ENCODE measurements at regions not wholly inside any gene's neighbourhood (a gene's known extent, or its start where the extent isn't known, plus 50 kb on each side); places are given as distances from the start of the nearest gene placed in this dataset.

DNA sequence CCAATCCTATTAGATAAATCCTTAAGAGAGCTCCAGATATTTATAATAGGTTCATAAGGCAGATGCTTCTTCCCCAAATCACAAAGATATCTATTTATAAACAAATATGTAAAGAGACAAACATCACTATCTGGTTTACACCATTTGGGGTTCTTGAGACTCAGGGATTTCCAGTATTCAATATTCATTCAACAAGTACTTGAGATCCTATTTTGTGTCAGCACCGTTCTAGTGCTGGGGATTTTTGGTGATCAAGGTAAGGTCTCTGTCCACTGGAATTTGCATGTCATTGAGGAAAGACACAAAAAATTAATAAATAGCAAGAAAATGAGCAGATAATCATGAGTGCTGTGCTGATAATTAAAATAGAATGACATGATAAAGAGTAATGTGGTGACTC, 222.7 kb upstream of the FOXN3 start:
- Histone ChIP-seq H3K36me3 (replicated peaks in 1 of 2; ENCODE audit: control insufficient read depth in 1 of 2, insufficient read depth in 2 of 2, low read length in 2 of 2) (no peaks in the 10 kb centered on the region), H3K4me3 (replicated peaks in 1 of 3; ENCODE audit: low read depth in 2 of 3, low read length in 3 of 3) (no peak overlapping the region), H4K20me1 (ENCODE audit: insufficient read depth, low read length) (no peaks in the 10 kb centered on the region), H3K4me1 (ENCODE audit: control insufficient read depth in 1 of 2, insufficient read depth in 2 of 2, low read length in 2 of 2) (no peaks in the 10 kb centered on the region), H3K4me2 (replicated peaks; ENCODE audit: extremely low read depth, low read length, poor library complexity, severe bottlenecking) (no peak overlapping the region), H3K27ac (ENCODE audit: low read depth in 1 of 2, low read length in 2 of 2) (no peak overlapping the region), H3K27me3 (ENCODE audit: control insufficient read depth in 2 of 2, insufficient read depth in 2 of 2, low read length in 2 of 2) (no peaks in the 10 kb centered on the region), H3K9ac (ENCODE audit: insufficient read depth, low read length, poor library complexity, severe bottlenecking) (no peak overlapping the region), H3K79me2 (ENCODE audit: insufficient read depth, low read length) (no peaks in the 10 kb centered on the region), H2AFZ (ENCODE audit: insufficient read depth, low read depth, low read length, poor library complexity, severe bottlenecking) (no peak overlapping the region), H3K9me3 (replicated peaks in 1 of 2; ENCODE audit: control insufficient read depth in 1 of 2, insufficient read depth in 1 of 2, low read length in 2 of 2) (no peaks in the 10 kb centered on the region)
- no peak overlapping the region for H3K27ac Mint-ChIP-seq
- DNase-seq = no peak
- intact Hi-C loops (cut with micrococcal nuclease) = no loop called here
- WGBS (ENCODE audit: insufficient coverage) = no CpG with 5 or more reads among the region's 1 CpG
- peaks cover 1 to 3% (median 2%) of the 10 kb centered on the region in 3 donors for H3K27me3 Mint-ChIP-seq (ENCODE audit: low read depth in 3 of 3)
- peaks cover 0 to 3% of the 10 kb centered on the region in 2 donors for H3K36me3 Mint-ChIP-seq
- TF ChIP-seq, protein P1, sequence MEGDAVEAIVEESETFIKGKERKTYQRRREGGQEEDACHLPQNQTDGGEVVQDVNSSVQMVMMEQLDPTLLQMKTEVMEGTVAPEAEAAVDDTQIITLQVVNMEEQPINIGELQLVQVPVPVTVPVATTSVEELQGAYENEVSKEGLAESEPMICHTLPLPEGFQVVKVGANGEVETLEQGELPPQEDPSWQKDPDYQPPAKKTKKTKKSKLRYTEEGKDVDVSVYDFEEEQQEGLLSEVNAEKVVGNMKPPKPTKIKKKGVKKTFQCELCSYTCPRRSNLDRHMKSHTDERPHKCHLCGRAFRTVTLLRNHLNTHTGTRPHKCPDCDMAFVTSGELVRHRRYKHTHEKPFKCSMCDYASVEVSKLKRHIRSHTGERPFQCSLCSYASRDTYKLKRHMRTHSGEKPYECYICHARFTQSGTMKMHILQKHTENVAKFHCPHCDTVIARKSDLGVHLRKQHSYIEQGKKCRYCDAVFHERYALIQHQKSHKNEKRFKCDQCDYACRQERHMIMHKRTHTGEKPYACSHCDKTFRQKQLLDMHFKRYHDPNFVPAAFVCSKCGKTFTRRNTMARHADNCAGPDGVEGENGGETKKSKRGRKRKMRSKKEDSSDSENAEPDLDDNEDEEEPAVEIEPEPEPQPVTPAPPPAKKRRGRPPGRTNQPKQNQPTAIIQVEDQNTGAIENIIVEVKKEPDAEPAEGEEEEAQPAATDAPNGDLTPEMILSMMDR (IDR thresholded peaks at IDR 0.05) = no peak
- no peaks in the 10 kb centered on the region for H3K4me1 Mint-ChIP-seq
- H3K4me3 Mint-ChIP-seq = no peak overlapping the region
- H3K9me3 Mint-ChIP-seq = peaks cover 0 to 9% (median 3%) of the 10 kb centered on the region in 7 donors

- Histone ChIP-seq H3K4me1 (ENCODE audit: control insufficient read depth in 1 of 2, insufficient read depth in 2 of 2, low read length in 2 of 2) (no peaks in the 10 kb centered on the region), H3K4me3 (replicated peaks in 1 of 3; ENCODE audit: low read depth in 2 of 3, low read length in 3 of 3) (no peak overlapping the region), H3K79me2 (ENCODE audit: insufficient read depth, low read length) (no peaks in the 10 kb centered on the region), H3K4me2 (replicated peaks; ENCODE audit: extremely low read depth, low read length, poor library complexity, severe bottlenecking) (no peak overlapping the region), H4K20me1 (ENCODE audit: insufficient read depth, low read length) (no peaks in the 10 kb centered on the region), H3K9me3 (replicated peaks in 1 of 2; ENCODE audit: control insufficient read depth in 1 of 2, insufficient read depth in 1 of 2, low read length in 2 of 2) (no peaks in the 10 kb centered on the region), H3K9ac (ENCODE audit: insufficient read depth, low read length, poor library complexity, severe bottlenecking) (no peak overlapping the region), H2AFZ (ENCODE audit: insufficient read depth, low read depth, low read length, poor library complexity, severe bottlenecking) (no peak overlapping the region), H3K36me3 (replicated peaks in 1 of 2; ENCODE audit: control insufficient read depth in 1 of 2, insufficient read depth in 2 of 2, low read length in 2 of 2) (no peaks in the 10 kb centered on the region), H3K27ac (ENCODE audit: low read depth in 1 of 2, low read length in 2 of 2) (no peak overlapping the region), H3K27me3 (ENCODE audit: control insufficient read depth in 2 of 2, insufficient read depth in 2 of 2, low read length in 2 of 2) (no peaks in the 10 kb centered on the region)
- TF ChIP-seq, protein P1 (IDR thresholded peaks at IDR 0.05) = no peak
- H3K27me3 Mint-ChIP-seq (ENCODE audit: low read depth in 3 of 3) = peaks cover 1 to 3% (median 2%) of the 10 kb centered on the region in 3 donors
- H3K27ac Mint-ChIP-seq = no peak overlapping the region
- no CpG with 5 or more reads among the region's 4 CpGs for WGBS (ENCODE audit: insufficient coverage)
- H3K4me3 Mint-ChIP-seq = no peak overlapping the region
- DNase-seq = no peak
- peaks cover 0 to 9% (median 3%) of the 10 kb centered on the region in 7 donors for H3K9me3 Mint-ChIP-seq
- H3K4me1 Mint-ChIP-seq = no peaks in the 10 kb centered on the region
- H3K36me3 Mint-ChIP-seq = peaks cover 0 to 3% of the 10 kb centered on the region in 2 donors
- intact Hi-C loops (cut with micrococcal nuclease) = no loop called here
These were observed 221.9 kb upstream of the FOXN3 start for GRCh38 chr14:89638891-89639290.
